Neural cell (in vitro differentiated cells): ENCODE measurements at regions not wholly inside any gene's neighbourhood (a gene's known extent, or its start where the extent isn't known, plus 50 kb on each side); places are given as distances from the start of the nearest gene placed in this dataset.

Source experiments
- H2AFZ ChIP-seq: fragments of 200-600, 300-800 bp; sonication (generic), shearing (Covaris generic); 2 replicates; pipeline ENCODE4 v1.6.0; 2014; ENCODE audit warnings: low read depth, mild to moderate bottlenecking, antibody characterized with exemption, low read length, moderate library complexity
- H3F3A ChIP-seq: fragments of 200-600 bp; shearing (Covaris generic); 2 replicates; pipeline ENCODE4 v1.6.1; 2016; ENCODE audit warnings: mild to moderate bottlenecking, moderate library complexity, mixed read lengths, antibody characterized with exemption, low read length; ENCODE audit not compliant: insufficient read depth, poor library complexity, severe bottlenecking
- H3K27ac ChIP-seq: fragments of 200-600, 300-800 bp; sonication (generic), shearing (Covaris generic); 2 replicates; pipeline ENCODE4 v1.5.1; 2014; ENCODE audit warnings: mild to moderate bottlenecking, low read length, moderate library complexity
- H3K27me3 ChIP-seq: fragments of 300-800, 200-600 bp; sonication (generic), shearing (Covaris generic); 2 replicates; pipeline ENCODE4 v1.6.0; 2014; ENCODE audit warnings: mild to moderate bottlenecking, low read depth, low read length, moderate library complexity; ENCODE audit not compliant: insufficient read depth
- H3K36me3 ChIP-seq: fragments of 300-800, 200-600 bp; sonication (generic), shearing (Covaris generic); 2 replicates; pipeline ENCODE4 v1.5.1; 2014; ENCODE audit warnings: mild to moderate bottlenecking, antibody characterized with exemption, low read length, moderate library complexity; ENCODE audit not compliant: insufficient read depth
- H3K4me2 ChIP-seq: fragments of 300-800, 200-600 bp; sonication (generic), shearing (Covaris generic); 2 replicates; pipeline ENCODE4 v1.6.0; 2014; ENCODE audit warnings: mild to moderate bottlenecking, low read length
- H3K4me3 ChIP-seq: fragments of 300-800, 200-600 bp; sonication (generic), shearing (Covaris generic); 2 replicates; pipeline ENCODE4 v1.5.1; 2014; ENCODE audit warnings: mild to moderate bottlenecking, low read length, moderate library complexity
- H3K79me2 ChIP-seq: fragments of 200-600 bp; shearing (Covaris generic); replicated peaks from 2 replicates; pipeline ENCODE4 v1.6.0; 2014; ENCODE audit warnings: mild to moderate bottlenecking, low read length, moderate library complexity; ENCODE audit not compliant: insufficient read depth
- H3K9ac ChIP-seq: fragments of 300-800, 200-600 bp; sonication (generic), shearing (Covaris generic); 2 replicates; pipeline ENCODE4 v1.6.1; 2016; ENCODE audit warnings: mild to moderate bottlenecking, low read length, mixed read lengths
- H3K9me2 ChIP-seq: fragments of 200-600 bp; shearing (Covaris generic); 2 replicates; pipeline ENCODE4 v1.6.1; 2016; ENCODE audit warnings: mild to moderate bottlenecking, low read length, mixed read lengths; ENCODE audit not compliant: insufficient read depth
- H3K9me3 ChIP-seq: fragments of 200-600, 300-800 bp; sonication (generic), shearing (Covaris generic); 2 replicates; pipeline ENCODE4 v1.6.1; 2016; ENCODE audit warnings: mild to moderate bottlenecking, mixed run types, low read length, moderate library complexity, mixed read lengths
- H4K20me1 ChIP-seq: fragments of 200-600 bp; shearing (Covaris generic); 2 replicates; pipeline ENCODE4 v1.6.1; 2016; ENCODE audit warnings: mild to moderate bottlenecking, mixed run types; ENCODE audit not compliant: insufficient read depth
- EP300 ChIP-seq: fragments of 450-650 bp; conservative IDR thresholded peaks from 2 replicates; pipeline ENCODE4 v1.6.1; 2014; ENCODE audit warnings: antibody characterized with exemption, mild to moderate bottlenecking, moderate library complexity; ENCODE audit not compliant: poor library complexity, severe bottlenecking
- EZH2 ChIP-seq: fragments of 200-600, 300-800 bp; shearing (Covaris generic), sonication (generic); IDR thresholded peaks from 2 replicates; pipeline ENCODE4 v1.6.1; 2014; ENCODE audit warnings: antibody characterized with exemption, low read length, borderline replicate concordance, mild to moderate bottlenecking; ENCODE audit not compliant: insufficient read depth, poor library complexity, severe bottlenecking
- MXI1 ChIP-seq: fragments of 450-650 bp; conservative IDR thresholded peaks from 2 replicates; pipeline ENCODE4 v1.6.1; 2014; ENCODE audit warnings: antibody characterized with exemption, mild to moderate bottlenecking; ENCODE audit not compliant: poor library complexity, severe bottlenecking
- POLR2AphosphoS5 ChIP-seq: IDR thresholded peaks from 2 replicates; pipeline ENCODE4 v1.6.1; 2012
- RAD21 ChIP-seq: fragments of 450-650 bp; conservative IDR thresholded peaks from 2 replicates; pipeline ENCODE4 v1.6.1; 2014; ENCODE audit warnings: antibody characterized with exemption, mild to moderate bottlenecking, moderate library complexity
- REST ChIP-seq: IDR thresholded peaks from 2 replicates; pipeline ENCODE4 v1.6.1; 2012; ENCODE audit warnings: borderline replicate concordance
- SMC3 ChIP-seq: fragments of 450-650 bp; conservative IDR thresholded peaks from 2 replicates; pipeline ENCODE4 v1.6.1; 2014; ENCODE audit warnings: antibody characterized with exemption, mild to moderate bottlenecking, moderate library complexity; ENCODE audit not compliant: poor library complexity
- TAF1 ChIP-seq: IDR thresholded peaks from 2 replicates; pipeline ENCODE4 v1.6.1; 2012; ENCODE audit warnings: low read depth
- TF ChIP-seq, protein P1 (sequence below): fragments of 450-650 bp; IDR thresholded peaks from 2 replicates; pipeline ENCODE4 v1.5.1; 2014; ENCODE audit warnings: antibody characterized with exemption, mild to moderate bottlenecking, moderate library complexity; ENCODE audit not compliant: poor library complexity, severe bottlenecking

DNA sequence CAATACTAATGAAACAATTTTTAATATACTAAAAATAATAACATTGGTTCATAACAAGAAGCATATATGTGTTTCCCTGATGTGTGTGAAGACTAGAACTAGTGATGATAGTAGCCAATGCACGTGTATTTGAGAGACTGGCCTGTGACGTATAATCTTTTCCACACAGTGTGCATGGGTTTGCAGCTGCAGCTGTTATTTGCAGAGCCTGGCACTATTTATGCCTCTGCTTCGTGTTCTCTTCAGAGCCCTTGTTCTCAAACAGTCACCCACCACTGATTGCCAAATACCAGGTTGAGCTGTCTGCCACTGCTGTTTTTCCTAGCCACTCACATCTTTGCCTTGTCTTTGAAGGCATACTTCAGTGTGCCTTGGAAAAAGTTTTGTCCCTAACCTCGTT lies 531.7 kb downstream of the ETV1 start:
- H3K9me3 ChIP-seq: no peaks in the 10 kb centered on the region
- H4K20me1 ChIP-seq: no peaks in the 10 kb centered on the region
- no peak overlapping the region for H2AFZ ChIP-seq
- TF ChIP-seq RAD21: no peak
- TF ChIP-seq POLR2AphosphoS5: no peak
- TF ChIP-seq, protein P1, sequence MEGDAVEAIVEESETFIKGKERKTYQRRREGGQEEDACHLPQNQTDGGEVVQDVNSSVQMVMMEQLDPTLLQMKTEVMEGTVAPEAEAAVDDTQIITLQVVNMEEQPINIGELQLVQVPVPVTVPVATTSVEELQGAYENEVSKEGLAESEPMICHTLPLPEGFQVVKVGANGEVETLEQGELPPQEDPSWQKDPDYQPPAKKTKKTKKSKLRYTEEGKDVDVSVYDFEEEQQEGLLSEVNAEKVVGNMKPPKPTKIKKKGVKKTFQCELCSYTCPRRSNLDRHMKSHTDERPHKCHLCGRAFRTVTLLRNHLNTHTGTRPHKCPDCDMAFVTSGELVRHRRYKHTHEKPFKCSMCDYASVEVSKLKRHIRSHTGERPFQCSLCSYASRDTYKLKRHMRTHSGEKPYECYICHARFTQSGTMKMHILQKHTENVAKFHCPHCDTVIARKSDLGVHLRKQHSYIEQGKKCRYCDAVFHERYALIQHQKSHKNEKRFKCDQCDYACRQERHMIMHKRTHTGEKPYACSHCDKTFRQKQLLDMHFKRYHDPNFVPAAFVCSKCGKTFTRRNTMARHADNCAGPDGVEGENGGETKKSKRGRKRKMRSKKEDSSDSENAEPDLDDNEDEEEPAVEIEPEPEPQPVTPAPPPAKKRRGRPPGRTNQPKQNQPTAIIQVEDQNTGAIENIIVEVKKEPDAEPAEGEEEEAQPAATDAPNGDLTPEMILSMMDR: no peak
- TF ChIP-seq EP300: no peak
- no peak for TF ChIP-seq EZH2
- TF ChIP-seq REST: no peak
- TF ChIP-seq MXI1: no peak
- no peak overlapping the region for H3K4me3 ChIP-seq
- no peak overlapping the region for H3K27ac ChIP-seq
- H3K79me2 ChIP-seq: no peaks in the 10 kb centered on the region
- H3K36me3 ChIP-seq: no peaks in the 10 kb centered on the region
- no peaks in the 10 kb centered on the region for H3K27me3 ChIP-seq
- no peaks in the 10 kb centered on the region for H3F3A ChIP-seq
- H3K9ac ChIP-seq: no peak overlapping the region
- H3K4me2 ChIP-seq: no peak overlapping the region
- H3K9me2 ChIP-seq: no peaks in the 10 kb centered on the region

GRCh38 chr7:13466874-13467547 lies 522.5 kb downstream of the ETV1 start:
- Histone ChIP-seq H3K4me2 (no peak overlapping the region), H3K27ac (no peak overlapping the region)

More at GRCh38 chr7:13466874-13467547, 522.5 kb downstream of the ETV1 start:
- H2AFZ ChIP-seq: no peak overlapping the region
- no peak overlapping the region for H3K9ac ChIP-seq
- H3K79me2 ChIP-seq: no peaks in the 10 kb centered on the region
- no peaks in the 10 kb centered on the region for H3K9me2 ChIP-seq
- H3F3A ChIP-seq: no peaks in the 10 kb centered on the region
- H3K4me3 ChIP-seq: peak overlapping the region; percentile 14
- no peaks in the 10 kb centered on the region for H3K36me3 ChIP-seq
- H3K27me3 ChIP-seq: no peaks in the 10 kb centered on the region
- no peaks in the 10 kb centered on the region for H3K9me3 ChIP-seq
- TF ChIP-seq EZH2 (no peak), POLR2AphosphoS5 (no peak), RAD21 (no peak), SMC3 (no peak), TAF1 (no peak), MXI1 (no peak), REST (no peak), EP300 (no peak)
- TF ChIP-seq, protein P1: no peak
- H4K20me1 ChIP-seq: no peaks in the 10 kb centered on the region
